ENCODE measurements at regions not wholly inside any gene's neighbourhood (a gene's known extent, or its start where the extent isn't known, plus 50 kb on each side); places are given as distances from the start of the nearest gene placed in this dataset.

DNA sequence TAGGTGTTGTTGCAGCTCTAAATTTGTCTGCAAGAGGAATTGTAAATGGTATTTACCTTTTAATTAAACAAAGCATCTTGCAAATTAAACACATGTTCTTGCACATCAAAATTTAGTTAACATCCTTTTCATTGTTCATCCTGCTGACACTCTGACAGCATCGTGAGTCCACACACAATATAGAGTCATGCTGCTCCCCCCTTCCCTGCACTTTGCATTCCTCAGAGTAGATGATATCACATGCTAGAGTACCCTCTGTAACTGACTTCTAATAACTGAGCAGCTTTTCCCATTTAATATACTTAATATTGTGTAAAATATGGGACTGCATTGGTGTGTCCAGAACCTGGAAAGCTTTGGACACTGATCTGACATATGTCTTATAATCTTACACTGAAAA lies 138.8 kb upstream of the DPYD start:
- TF ChIP-seq POLR2A (IDR thresholded peaks at IDR 0.05; ENCODE audit: low read depth, low read length) = no peak
- TF ChIP-seq POLR2AphosphoS5 (IDR thresholded peaks at IDR 0.05; ENCODE audit: low read length) = no peak
- TF ChIP-seq SIX5 (IDR thresholded peaks at IDR 0.05; ENCODE audit: low read depth, low read length, severe bottlenecking) = no peak
- TF ChIP-seq ZNF24 (IDR thresholded peaks at IDR 0.05) = no peak
- TF ChIP-seq, protein P1, sequence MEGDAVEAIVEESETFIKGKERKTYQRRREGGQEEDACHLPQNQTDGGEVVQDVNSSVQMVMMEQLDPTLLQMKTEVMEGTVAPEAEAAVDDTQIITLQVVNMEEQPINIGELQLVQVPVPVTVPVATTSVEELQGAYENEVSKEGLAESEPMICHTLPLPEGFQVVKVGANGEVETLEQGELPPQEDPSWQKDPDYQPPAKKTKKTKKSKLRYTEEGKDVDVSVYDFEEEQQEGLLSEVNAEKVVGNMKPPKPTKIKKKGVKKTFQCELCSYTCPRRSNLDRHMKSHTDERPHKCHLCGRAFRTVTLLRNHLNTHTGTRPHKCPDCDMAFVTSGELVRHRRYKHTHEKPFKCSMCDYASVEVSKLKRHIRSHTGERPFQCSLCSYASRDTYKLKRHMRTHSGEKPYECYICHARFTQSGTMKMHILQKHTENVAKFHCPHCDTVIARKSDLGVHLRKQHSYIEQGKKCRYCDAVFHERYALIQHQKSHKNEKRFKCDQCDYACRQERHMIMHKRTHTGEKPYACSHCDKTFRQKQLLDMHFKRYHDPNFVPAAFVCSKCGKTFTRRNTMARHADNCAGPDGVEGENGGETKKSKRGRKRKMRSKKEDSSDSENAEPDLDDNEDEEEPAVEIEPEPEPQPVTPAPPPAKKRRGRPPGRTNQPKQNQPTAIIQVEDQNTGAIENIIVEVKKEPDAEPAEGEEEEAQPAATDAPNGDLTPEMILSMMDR (IDR thresholded peaks at IDR 0.05 in 2 of 3, conservative IDR thresholded peaks at IDR 0.05 in 1 of 3; ENCODE audit: control insufficient read depth in 2 of 3, extremely low read depth in 1 of 3, insufficient read depth in 1 of 3, low read depth in 3 of 3, low read length in 3 of 3) = no peak
- TF ChIP-seq MYC (IDR thresholded peaks at IDR 0.05; ENCODE audit: insufficient read depth, insufficient read length, insufficient replicate concordance, low read length, severe bottlenecking) = no peak
- no peak for TF ChIP-seq CREM (IDR thresholded peaks at IDR 0.05; ENCODE audit: low read depth)
- TF ChIP-seq, protein P2, sequence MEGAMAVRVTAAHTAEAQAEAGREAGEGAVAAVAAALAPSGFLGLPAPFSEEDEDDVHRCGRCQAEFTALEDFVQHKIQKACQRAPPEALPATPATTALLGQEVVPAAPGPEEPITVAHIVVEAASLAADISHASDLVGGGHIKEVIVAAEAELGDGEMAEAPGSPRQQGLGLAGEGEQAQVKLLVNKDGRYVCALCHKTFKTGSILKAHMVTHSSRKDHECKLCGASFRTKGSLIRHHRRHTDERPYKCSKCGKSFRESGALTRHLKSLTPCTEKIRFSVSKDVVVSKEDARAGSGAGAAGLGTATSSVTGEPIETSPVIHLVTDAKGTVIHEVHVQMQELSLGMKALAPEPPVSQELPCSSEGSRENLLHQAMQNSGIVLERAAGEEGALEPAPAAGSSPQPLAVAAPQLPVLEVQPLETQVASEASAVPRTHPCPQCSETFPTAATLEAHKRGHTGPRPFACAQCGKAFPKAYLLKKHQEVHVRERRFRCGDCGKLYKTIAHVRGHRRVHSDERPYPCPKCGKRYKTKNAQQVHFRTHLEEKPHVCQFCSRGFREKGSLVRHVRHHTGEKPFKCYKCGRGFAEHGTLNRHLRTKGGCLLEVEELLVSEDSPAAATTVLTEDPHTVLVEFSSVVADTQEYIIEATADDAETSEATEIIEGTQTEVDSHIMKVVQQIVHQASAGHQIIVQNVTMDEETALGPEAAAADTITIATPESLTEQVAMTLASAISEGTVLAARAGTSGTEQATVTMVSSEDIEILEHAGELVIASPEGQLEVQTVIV (IDR thresholded peaks at IDR 0.05; ENCODE audit: borderline replicate concordance, partially characterized antibody) = no peak
- no peak for TF ChIP-seq TCF12 (IDR thresholded peaks at IDR 0.05; ENCODE audit: low read depth, low read length)

Data from GM12878 (cell line).